ENCODE measurements at regions not wholly inside any gene's neighbourhood (a gene's known extent, or its start where the extent isn't known, plus 50 kb on each side); places are given as distances from the start of the nearest gene placed in this dataset.

DNA sequence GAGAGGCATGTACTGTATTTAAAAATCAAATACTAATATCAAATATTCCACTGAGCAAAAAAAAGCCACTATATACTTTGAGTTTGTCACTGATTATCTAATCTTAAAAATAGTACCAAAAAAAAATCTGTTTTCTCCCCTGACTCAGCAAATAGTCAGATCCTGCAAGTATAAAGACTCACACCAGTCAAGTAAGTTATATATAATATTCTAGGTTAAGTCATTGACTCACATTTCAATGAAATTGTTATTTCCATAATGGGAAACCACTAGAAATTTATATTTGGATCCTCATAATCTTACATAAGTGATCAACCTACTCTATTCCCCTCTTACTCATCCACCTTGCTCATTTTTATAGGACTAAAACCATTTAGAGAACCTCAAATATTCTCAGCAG is 447.2 kb upstream of the MEF2C start:
- Histone ChIP-seq H3K27me3 (ENCODE audit: insufficient read depth, low read depth, low read length) (no peaks in the 10 kb centered on the region), H3K9me3 (ENCODE audit: low read length) (no peaks in the 10 kb centered on the region), H2AFZ (ENCODE audit: low read depth, low read length) (no peak overlapping the region), H3K79me2 (replicated peaks; ENCODE audit: insufficient read depth, low read length) (no peaks in the 10 kb centered on the region), H4K20me1 (ENCODE audit: insufficient read depth) (no peaks in the 10 kb centered on the region), H3K9ac (ENCODE audit: low read length) (no peak overlapping the region), H3K27ac (ENCODE audit: low read length) (no peak overlapping the region), H3K4me2 (ENCODE audit: low read length) (no peak overlapping the region), H3K36me3 (ENCODE audit: insufficient read depth, low read length) (no peaks in the 10 kb centered on the region), H3K4me3 (ENCODE audit: low read length) (no peak overlapping the region), H3K9me2 (ENCODE audit: insufficient read depth, low read length) (no peaks in the 10 kb centered on the region), H3F3A (ENCODE audit: insufficient read depth, low read length, poor library complexity, severe bottlenecking) (no peaks in the 10 kb centered on the region)
- TF ChIP-seq RAD21 (conservative IDR thresholded peaks at IDR 0.05) = no peak
- no peak for TF ChIP-seq EP300 (conservative IDR thresholded peaks at IDR 0.05; ENCODE audit: poor library complexity, severe bottlenecking)

DNA sequence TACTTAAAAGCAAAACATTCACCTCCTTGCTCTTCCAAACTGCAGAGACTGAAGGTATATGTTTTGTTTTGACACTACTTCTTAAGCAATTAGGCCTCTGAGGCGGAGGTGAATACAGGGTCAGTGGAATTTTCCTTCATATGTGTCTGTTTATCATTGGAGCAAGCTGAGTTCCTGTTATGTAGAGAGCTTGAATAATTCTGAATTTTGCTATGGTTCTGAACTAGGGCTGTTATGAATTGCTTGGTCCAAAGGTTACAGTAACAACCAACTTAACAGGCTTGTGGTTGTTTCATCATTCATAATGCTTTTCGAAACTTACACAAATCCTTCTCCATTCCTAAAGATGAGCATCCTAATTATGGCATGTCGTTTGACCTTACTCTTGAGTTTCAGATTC is 444.6 kb upstream of the MEF2C start:
- Histone ChIP-seq H3K4me2 (ENCODE audit: low read length) (no peak overlapping the region), H2AFZ (ENCODE audit: low read depth, low read length) (no peak overlapping the region), H3K27me3 (ENCODE audit: insufficient read depth, low read depth, low read length) (no peaks in the 10 kb centered on the region), H3K27ac (ENCODE audit: low read length) (no peak overlapping the region), H3F3A (ENCODE audit: insufficient read depth, low read length, poor library complexity, severe bottlenecking) (no peaks in the 10 kb centered on the region), H3K9me3 (ENCODE audit: low read length) (no peaks in the 10 kb centered on the region), H4K20me1 (ENCODE audit: insufficient read depth) (no peaks in the 10 kb centered on the region), H3K9ac (ENCODE audit: low read length) (no peak overlapping the region), H3K4me3 (ENCODE audit: low read length) (no peak overlapping the region), H3K79me2 (replicated peaks; ENCODE audit: insufficient read depth, low read length) (no peaks in the 10 kb centered on the region), H3K36me3 (ENCODE audit: insufficient read depth, low read length) (no peaks in the 10 kb centered on the region), H3K9me2 (ENCODE audit: insufficient read depth, low read length) (no peaks in the 10 kb centered on the region)
- TF ChIP-seq POLR2AphosphoS5 (IDR thresholded peaks at IDR 0.05) = no peak
- TF ChIP-seq SMC3 (conservative IDR thresholded peaks at IDR 0.05; ENCODE audit: poor library complexity) = no peak
- TF ChIP-seq EZH2 (IDR thresholded peaks at IDR 0.05; ENCODE audit: borderline replicate concordance, insufficient read depth, low read length, poor library complexity, severe bottlenecking) = no peak
- TF ChIP-seq RAD21 (conservative IDR thresholded peaks at IDR 0.05) = no peak
- TF ChIP-seq, protein P1, sequence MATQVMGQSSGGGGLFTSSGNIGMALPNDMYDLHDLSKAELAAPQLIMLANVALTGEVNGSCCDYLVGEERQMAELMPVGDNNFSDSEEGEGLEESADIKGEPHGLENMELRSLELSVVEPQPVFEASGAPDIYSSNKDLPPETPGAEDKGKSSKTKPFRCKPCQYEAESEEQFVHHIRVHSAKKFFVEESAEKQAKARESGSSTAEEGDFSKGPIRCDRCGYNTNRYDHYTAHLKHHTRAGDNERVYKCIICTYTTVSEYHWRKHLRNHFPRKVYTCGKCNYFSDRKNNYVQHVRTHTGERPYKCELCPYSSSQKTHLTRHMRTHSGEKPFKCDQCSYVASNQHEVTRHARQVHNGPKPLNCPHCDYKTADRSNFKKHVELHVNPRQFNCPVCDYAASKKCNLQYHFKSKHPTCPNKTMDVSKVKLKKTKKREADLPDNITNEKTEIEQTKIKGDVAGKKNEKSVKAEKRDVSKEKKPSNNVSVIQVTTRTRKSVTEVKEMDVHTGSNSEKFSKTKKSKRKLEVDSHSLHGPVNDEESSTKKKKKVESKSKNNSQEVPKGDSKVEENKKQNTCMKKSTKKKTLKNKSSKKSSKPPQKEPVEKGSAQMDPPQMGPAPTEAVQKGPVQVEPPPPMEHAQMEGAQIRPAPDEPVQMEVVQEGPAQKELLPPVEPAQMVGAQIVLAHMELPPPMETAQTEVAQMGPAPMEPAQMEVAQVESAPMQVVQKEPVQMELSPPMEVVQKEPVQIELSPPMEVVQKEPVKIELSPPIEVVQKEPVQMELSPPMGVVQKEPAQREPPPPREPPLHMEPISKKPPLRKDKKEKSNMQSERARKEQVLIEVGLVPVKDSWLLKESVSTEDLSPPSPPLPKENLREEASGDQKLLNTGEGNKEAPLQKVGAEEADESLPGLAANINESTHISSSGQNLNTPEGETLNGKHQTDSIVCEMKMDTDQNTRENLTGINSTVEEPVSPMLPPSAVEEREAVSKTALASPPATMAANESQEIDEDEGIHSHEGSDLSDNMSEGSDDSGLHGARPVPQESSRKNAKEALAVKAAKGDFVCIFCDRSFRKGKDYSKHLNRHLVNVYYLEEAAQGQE (IDR thresholded peaks at IDR 0.05; ENCODE audit: borderline replicate concordance) = no peak

DNA sequence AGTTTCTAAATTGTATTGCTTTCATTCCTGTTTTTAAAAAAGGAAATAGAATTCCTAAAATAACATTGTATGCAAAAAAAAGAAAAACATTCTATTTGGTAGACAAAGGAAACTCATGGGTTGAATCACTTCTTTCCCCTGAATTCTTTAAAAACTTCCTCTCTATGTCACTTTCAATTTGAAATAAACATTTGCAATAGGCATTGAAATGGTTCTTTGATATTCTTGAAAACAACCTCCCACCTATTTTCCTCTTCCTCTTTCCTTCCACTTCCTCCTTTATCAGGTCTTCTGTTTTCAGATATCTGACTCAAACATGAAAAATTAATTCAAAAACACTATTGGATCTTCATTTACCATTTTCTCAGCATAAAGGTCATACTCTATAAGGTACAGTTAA is 442.0 kb upstream of the MEF2C start:
- Histone ChIP-seq H3K4me2 (ENCODE audit: low read length) (no peak overlapping the region), H3K9me3 (ENCODE audit: low read length) (no peaks in the 10 kb centered on the region), H4K20me1 (ENCODE audit: insufficient read depth) (no peaks in the 10 kb centered on the region), H3K79me2 (replicated peaks; ENCODE audit: insufficient read depth, low read length) (no peaks in the 10 kb centered on the region), H3K9me2 (ENCODE audit: insufficient read depth, low read length) (no peaks in the 10 kb centered on the region), H3K9ac (ENCODE audit: low read length) (no peak overlapping the region), H3F3A (ENCODE audit: insufficient read depth, low read length, poor library complexity, severe bottlenecking) (no peaks in the 10 kb centered on the region), H3K4me3 (ENCODE audit: low read length) (no peak overlapping the region), H3K27me3 (ENCODE audit: insufficient read depth, low read depth, low read length) (no peaks in the 10 kb centered on the region), H2AFZ (ENCODE audit: low read depth, low read length) (no peak overlapping the region), H3K27ac (ENCODE audit: low read length) (no peak overlapping the region), H3K36me3 (ENCODE audit: insufficient read depth, low read length) (no peaks in the 10 kb centered on the region)
- TF ChIP-seq SMC3 (conservative IDR thresholded peaks at IDR 0.05; ENCODE audit: poor library complexity) (no peak), MXI1 (conservative IDR thresholded peaks at IDR 0.05; ENCODE audit: poor library complexity, severe bottlenecking) (no peak), TAF1 (IDR thresholded peaks at IDR 0.05; ENCODE audit: low read depth) (no peak), RAD21 (conservative IDR thresholded peaks at IDR 0.05) (no peak), EP300 (conservative IDR thresholded peaks at IDR 0.05; ENCODE audit: poor library complexity, severe bottlenecking) (no peak), EZH2 (IDR thresholded peaks at IDR 0.05; ENCODE audit: borderline replicate concordance, insufficient read depth, low read length, poor library complexity, severe bottlenecking) (no peak), POLR2AphosphoS5 (IDR thresholded peaks at IDR 0.05) (no peak)
- TF ChIP-seq, protein P2, sequence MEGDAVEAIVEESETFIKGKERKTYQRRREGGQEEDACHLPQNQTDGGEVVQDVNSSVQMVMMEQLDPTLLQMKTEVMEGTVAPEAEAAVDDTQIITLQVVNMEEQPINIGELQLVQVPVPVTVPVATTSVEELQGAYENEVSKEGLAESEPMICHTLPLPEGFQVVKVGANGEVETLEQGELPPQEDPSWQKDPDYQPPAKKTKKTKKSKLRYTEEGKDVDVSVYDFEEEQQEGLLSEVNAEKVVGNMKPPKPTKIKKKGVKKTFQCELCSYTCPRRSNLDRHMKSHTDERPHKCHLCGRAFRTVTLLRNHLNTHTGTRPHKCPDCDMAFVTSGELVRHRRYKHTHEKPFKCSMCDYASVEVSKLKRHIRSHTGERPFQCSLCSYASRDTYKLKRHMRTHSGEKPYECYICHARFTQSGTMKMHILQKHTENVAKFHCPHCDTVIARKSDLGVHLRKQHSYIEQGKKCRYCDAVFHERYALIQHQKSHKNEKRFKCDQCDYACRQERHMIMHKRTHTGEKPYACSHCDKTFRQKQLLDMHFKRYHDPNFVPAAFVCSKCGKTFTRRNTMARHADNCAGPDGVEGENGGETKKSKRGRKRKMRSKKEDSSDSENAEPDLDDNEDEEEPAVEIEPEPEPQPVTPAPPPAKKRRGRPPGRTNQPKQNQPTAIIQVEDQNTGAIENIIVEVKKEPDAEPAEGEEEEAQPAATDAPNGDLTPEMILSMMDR (IDR thresholded peaks at IDR 0.05; ENCODE audit: poor library complexity, severe bottlenecking) = no peak
- TF ChIP-seq, protein P1 (IDR thresholded peaks at IDR 0.05; ENCODE audit: borderline replicate concordance) = no peak

All from neural cell (in vitro differentiated cells).